NCI-H2227 treated with DMSO at 0.1 percent for 48 hours (cell line): ENCODE measurements at regions not wholly inside any gene's neighbourhood (a gene's known extent, or its start where the extent isn't known, plus 50 kb on each side); places are given as distances from the start of the nearest gene placed in this dataset.

ENCODE experiments used
- DNase-seq: peaks from one replicate; lab custom pipeline; 2025; lab: John Stamatoyannopoulos, UW

DNA sequence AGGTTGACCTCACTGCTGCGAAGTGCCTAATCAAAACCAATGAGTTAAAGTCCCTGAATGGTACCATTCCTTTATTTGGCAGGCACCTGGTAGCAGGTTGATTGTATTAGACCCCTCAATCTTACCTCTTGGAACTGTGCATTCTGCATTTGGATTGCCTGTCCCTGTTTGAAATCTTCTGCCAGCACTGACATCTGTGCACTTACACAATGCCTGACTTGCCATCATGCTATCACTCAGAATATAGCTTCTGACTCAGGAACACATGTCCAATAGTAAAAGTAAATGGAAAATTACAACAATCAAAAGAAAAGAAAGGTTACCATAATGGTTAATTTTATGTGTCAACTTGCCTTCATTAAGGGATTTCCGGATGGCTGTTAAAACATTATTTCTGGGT is 366.0 kb upstream of the PDGFD start:
- no peak for DNase-seq

- DNase-seq, result no peak
Measured at GRCh38 chr11:104529213-104529612, 365.3 kb upstream of the PDGFD start.

DNA sequence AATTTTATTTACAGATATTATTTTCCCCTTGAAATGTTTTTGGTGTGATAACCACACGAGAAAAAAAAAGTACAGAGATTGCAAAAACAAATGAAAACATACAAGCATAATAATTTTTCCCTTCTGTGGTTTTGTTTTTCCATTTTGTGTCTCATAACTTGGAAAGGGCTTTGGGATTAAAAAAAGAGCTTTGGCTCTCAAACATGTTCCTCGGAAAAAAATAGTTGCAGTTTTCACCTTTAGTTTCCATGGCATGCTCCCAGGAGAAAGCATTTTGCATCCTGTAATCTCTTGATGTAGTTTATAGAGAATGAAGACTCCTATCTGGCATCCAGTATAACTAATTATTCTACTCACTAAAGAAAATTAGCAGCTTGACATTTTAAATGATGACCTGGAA is 362.1 kb upstream of the PDGFD start:
- DNase-seq, result no peak

DNA sequence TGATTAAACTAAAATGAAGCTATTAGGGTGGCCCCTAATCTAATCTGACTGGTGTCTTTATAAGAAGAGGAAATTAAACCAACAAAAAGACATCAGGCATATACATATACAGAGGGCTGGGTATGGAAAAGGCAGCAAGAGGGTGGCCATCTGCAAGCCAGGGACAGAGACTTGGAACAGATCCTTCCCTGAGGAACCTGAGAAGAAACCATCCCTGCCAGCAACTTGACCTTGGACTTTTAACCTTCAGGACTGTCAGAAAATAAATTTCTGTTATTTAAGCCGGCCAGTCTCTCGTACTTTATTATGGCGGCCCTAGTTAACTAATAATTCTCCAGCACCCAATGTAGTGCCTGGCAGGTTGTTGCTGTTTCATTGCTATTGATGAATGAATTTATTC is 361.5 kb upstream of the PDGFD start:
- DNase-seq, result no peak

DNA sequence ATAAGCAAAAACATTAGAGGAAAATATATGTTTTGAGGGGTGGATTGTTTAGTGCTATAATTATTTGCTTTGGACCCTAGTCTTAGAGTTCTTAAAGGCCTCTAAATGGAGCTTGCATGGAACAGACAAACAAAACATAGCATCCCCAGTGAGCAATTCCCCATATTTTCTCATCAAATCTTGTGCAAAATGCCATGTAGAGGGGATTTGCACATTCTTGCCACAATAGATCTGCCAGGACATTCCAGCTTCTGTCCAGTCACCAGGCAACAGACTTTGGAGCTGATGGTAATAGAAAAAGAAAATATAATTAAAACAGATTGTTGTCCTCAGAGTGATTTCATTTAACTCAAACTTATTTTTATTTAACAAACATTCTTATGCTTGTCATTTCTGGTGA is 360.3 kb upstream of the PDGFD start:
- DNase-seq, result no peak

- no peak for DNase-seq
Measured at GRCh38 chr11:104523611-104524010, 359.7 kb upstream of the PDGFD start.

DNA sequence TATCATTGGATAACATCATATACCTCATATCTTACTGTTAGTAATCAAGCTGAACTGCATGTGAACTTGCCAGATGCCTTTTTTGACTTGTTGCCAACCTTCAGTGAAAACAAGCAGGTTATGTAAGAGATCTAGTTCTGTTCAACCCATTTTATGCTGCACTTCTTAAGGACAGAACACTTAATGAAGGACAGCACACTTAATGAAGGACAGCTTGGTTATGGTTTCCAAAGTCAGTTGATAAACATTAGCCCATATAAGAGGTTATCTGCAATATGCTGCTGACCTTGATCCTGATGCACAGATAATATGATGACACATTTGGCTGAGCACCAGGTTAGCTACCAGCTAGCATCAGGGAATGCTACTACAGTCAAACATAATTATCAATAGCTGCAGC is 358.7 kb upstream of the PDGFD start:
- no peak for DNase-seq

GRCh38 chr11:104522123-104522522 is 358.2 kb upstream of the PDGFD start:
- no peak for DNase-seq

GRCh38 chr11:104510169-104510568 is 346.2 kb upstream of the PDGFD start:
- DNase-seq, result no peak

GRCh38 chr11:104490182-104490581 is 326.2 kb upstream of the PDGFD start:
- DNase-seq, result no peak

DNA sequence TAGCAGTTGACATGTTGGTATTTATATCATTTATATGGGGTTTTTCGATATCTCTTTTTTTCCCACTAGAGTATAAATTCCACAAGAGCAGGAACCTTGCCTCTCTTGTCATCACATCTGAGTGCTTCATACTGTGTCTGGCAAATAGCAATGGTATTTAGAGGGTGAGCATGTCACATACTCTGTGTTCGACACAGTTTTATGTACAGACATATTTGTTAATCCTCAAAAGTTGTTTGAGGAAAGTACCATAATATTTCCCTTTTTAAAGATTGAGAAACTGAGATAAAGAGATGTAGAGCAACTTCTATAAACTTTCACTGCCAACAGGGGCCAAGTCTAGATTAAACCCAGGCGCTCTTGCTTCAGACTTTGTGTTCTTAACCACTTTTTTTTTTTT is 324.6 kb upstream of the PDGFD start:
- DNase-seq, result no peak

DNA sequence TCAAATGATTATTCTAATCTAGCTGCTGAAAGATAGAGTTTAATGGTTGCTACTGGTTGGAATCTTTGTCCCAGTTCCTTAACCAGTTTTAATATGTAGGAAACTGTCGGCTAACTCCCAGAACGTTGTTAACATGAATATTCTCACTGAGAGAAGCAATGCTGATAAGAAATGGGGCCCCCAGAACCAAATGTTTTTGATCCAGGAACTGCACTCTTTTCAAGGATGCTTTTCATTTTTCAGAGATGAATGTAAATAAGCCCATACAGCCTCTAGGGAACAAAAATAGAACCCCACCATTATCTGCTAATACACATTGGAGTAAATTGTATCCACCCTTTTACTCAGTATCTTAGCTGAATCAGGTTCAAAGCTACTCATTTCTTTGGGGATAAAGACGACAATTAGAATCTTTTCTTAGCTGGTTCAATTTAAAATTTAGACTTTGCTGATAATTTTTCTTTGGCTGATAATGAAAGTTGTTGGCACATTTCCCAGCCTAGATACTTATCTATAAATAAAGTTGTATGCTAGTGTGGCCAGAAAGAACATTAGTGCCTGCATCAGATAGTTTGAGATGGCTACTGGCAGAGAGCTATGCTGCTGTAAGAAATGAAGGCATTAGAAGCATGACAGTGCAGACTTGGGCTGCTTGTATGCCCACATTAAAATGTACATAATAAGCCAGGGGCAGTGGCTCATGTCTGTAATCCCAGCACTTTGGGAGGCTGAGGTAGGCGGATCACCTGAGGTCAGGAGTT is 323.3 kb upstream of the PDGFD start:
- DNase-seq, result peak; percentile 29

DNA sequence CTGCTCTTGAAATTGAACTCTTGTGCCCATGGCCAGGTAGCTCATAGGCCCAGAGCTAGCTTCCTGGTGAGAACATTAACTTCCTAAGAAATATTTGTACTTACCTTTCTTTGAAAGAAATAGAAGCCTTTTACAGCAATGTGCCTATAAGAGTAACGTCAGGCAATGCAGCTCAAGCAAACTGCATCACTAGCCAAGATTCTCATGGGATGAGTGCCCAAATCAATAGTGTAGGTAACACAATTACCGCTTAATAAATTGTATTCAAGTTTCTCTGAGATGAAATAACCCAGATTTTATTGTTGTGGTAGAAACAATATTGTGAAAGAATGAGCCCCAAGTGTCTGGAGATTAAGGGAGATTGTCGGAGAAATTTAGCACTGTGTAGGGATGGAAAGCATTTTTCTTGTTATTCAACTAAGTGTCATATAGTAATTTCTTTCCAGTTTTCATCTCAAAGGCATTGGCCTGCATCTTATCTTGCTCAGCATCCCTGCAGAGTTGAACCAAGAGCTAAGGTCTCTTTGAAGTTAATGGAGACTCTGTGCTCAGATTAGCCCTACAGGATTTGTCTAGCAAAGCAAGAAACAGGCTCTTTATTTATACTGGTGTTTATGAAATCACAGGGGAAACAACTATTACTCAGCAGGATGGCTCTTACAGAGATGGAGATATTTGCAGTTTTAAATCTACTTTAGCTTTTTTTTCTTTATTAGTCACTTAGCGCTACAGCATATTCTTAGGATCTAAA is 321.0 kb upstream of the PDGFD start:
- peak; percentile 40 for DNase-seq

DNA sequence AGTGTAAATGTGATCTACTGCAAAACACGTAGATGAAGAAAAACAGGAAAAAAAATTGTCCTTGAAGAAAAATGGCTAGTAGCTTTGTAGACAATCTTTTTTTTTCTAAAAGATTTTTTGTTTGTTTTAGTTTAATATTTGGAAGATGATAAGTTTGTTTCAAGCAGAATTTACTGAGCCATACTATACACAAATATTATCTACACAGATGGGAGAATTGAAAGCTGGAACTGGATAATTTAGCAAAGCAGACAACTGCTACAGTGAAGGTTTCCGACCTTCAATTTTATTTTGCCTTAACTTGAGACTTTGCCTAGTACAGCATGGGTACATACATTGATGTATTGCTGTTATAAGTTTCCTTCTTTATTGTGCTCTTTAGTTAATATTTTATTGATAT is 313.0 kb upstream of the PDGFD start:
- DNase-seq, result no peak

DNA sequence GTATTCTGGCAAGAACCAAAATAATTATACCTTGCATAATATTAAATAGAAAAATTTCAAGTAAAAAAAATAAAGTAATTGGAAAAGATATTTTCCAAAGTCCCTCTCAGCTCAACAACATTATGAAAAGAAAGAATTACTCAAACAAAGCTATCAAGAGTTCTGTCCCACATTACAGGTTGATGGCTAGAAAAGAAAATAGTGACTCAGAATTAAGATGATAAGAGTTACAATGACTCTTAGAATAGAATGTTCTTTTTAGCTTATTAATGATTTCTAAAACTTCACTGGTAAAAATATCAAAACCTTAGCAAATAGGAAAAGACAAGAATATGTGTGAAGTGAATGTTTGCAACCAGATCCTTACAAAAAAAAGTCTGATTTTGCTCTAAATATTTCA is 312.5 kb upstream of the PDGFD start:
- no peak for DNase-seq

DNA sequence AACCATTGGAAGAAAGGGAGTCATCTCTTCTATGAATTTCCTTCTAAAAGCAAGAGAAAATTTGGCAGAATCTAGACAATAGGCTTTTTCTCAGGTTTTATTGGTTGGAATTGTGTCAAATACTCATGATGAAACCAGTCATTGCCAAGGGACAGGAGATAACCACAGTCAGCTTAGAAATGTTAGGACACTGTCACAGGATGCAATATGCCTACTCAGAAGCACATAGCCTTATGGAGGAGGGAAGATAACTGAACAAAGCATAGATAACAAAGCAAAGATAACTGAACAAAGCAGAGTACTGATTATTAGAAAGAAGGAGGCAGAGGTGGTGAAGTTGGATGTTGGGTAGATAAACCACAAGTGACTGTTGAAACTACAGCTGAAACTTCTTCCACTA is 303.5 kb upstream of the PDGFD start:
- no peak for DNase-seq

GRCh38 chr11:104465321-104465720 is 301.4 kb upstream of the PDGFD start:
- no peak for DNase-seq

DNA sequence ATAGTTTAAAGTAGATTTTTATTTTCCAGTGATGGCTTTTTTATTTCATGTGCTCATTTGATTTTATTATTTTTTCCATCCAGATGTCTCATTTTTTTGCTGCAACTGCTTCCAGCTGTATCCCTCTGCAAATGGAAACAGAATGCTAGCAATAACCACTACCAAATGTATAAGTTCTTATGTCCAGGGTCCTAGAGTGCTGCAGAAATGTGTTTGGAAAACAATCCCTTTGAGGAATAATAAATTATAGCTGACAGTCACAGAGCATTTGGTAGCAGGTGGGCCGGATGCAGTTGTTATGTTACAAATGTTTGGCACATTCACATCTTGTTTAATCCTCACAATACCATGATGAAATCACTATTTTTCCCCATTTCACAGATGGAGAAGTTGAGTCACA is 300.7 kb upstream of the PDGFD start:
- no peak for DNase-seq

GRCh38 chr11:104462341-104462740 is 298.4 kb upstream of the PDGFD start:
- no peak for DNase-seq

- no peak for DNase-seq
Measured at GRCh38 chr11:104451197-104451893, 287.4 kb upstream of the PDGFD start.

DNA sequence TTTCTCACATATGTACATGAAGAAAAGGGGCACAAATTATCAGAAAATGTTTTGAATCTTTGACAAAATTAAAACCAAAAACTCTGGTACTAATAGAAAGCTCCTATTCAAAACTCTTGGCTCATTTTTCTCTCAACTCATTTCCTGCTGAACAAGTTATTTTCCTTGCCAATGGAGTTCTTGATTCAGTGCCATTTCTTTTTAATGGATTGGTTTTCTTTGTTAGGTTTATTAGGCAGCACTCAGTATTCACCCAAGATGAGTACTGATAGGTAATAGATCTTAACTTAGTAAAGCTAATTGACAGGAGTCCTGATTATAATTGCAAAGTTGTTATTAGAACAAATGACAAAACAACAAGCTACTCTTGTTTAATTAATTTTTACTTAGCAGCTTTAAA is 279.4 kb upstream of the PDGFD start:
- no peak for DNase-seq

GRCh38 chr11:104442321-104442720 is 278.4 kb upstream of the PDGFD start:
- no peak for DNase-seq

GRCh38 chr11:104435494-104435893 is 271.5 kb upstream of the PDGFD start:
- DNase-seq, result no peak
